HT-29 (cell line): ENCODE measurements at regions not wholly inside any gene's neighbourhood (a gene's known extent, or its start where the extent isn't known, plus 50 kb on each side); places are given as distances from the start of the nearest gene placed in this dataset.
A peak's percentile ranks its signal among the peaks of the same experiment; 100 is the strongest.
"Not testable (repeated sequence)": the region's sequence is repeated elsewhere in the genome, so short reads cannot be mapped to it uniquely, and the experiment has no call there.

Experiments used
- DNase-seq: peaks from one replicate; pipeline ENCODE4 v3.0.0-alpha.2; 2015; ENCODE audit warnings: low spot score

DNA sequence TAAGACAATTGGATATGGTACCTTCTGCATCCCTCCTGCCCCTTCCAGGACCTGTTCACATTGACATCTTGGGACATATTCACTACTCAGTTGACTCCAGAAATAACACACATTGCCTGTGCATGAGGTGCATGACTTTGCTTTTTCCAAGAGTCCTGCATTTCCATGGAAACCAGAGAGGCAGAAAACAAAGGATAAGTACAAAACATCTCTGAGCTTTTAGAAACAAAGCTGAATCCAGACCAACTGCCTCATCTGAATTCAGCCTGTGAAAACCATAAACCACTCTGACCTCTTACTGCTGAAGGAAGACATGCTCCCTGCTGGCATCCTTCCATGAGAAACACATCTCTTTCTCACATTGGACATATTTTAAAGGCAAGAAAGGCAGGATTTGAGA, 695.1 kb downstream of the TAF11L14 start:
- no peak for DNase-seq

DNA sequence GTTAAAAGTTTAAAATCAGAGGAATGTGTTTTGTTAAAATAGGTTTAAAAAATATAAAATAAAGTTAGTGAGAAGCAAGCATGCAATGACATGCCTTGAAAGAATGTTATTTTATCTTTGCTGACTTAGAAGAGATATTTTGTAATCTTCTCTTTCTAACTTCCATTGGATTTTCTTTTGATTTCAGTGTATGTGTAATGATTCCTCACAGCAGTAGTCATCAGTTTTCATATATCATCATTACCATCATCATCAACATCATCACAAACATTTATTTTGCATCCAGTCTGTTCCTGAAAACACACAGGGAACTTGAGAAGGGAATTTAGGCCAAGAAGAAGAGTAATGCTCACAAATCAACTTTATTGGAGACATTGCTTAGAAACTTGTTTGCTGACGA, 699.6 kb downstream of the TAF11L14 start:
- DNase-seq: no peak

DNA sequence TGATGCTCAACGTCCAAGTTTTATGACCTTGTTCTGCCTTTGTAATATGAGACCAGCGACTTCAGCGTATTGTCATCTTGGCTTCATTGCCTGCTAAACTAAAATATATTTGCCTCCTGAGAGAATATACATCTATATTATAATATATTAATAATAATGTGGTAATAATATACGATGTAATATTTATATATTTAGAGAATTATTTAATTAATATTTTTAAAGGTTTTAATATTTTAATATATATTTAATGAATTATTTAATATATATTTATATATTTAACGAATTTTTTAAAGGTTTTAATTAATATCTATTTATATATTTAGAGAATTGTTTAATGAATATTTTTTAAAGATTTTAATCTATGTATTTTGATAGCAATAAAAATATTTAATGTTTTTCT, 700.7 kb downstream of the TAF11L14 start:
- no peak for DNase-seq

GRCh38 chr5:18354828-18355227, 720.6 kb downstream of the TAF11L14 start:
- DNase-seq: no peak

- DNase-seq: no peak
Measured at GRCh38 chr5:18357486-18357885, 723.2 kb downstream of the TAF11L14 start.

- no peak for DNase-seq
Measured at GRCh38 chr5:18366234-18366633, 732.0 kb downstream of the TAF11L14 start.

DNA sequence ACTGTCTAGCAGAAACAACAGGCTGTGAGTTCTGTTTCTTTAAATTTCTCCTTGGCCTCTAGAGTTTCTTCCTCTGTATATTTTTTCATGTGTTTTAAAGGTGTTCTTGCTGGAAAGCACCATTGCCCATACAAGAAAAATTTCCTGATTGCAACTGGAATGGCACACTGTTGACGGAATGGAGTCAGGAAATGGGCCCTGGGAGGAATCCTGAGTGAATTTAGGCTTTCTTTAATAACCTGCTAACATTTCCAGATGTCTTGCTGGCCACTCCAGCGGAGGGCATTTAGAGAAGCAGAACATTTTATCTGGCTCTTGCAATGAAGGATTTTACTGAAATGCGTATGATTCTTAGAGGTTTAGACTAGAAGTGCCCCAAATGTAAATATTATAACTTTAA, 736.3 kb downstream of the TAF11L14 start:
- no peak for DNase-seq

DNA sequence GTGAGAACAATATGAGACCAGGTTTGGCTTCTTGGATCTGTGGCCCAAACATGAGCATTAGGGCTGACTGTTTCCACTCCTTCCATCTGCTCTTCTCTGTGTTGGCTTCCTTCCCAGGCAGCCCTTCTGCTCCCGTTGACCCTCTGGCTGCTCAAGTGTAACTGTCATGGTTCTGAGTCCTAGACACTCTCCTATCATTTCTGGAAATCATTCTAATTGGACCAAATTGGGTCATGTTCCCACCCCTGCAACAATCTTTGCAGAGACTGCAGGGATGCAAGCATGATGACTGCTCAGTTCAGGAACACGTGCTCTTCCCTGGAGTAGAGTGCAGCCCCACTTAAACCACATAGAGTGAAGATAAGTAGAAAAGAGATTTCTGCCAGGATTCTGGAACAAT, 741.4 kb downstream of the TAF11L14 start:
- DNase-seq: no peak

DNA sequence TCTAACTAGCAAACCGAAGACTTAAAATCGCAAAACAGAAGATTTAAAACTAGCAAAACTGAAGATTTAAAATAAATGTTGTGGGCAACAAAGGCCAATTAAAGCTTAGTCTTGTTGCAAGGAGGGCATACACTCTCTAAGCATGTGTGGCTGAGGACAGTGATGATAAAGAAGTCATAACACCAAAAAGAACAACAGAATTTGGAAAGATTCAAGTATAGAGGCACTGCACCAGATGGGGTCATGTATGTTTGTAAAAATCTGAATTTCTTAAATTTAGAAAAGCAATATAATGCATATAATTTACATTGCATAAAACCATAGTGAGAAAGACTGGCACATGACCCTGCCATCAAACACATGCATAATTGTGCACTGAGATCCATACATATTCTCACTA, 743.8 kb downstream of the TAF11L14 start:
- no peak for DNase-seq

- no peak for DNase-seq
Measured at GRCh38 chr5:18379189-18379588, 744.9 kb downstream of the TAF11L14 start.

- DNase-seq: no peak
Measured at GRCh38 chr5:18380729-18381362, 746.6 kb downstream of the TAF11L14 start.

GRCh38 chr5:18393565-18394442, 759.5 kb downstream of the TAF11L14 start:
- peak; percentile 75 for DNase-seq

DNA sequence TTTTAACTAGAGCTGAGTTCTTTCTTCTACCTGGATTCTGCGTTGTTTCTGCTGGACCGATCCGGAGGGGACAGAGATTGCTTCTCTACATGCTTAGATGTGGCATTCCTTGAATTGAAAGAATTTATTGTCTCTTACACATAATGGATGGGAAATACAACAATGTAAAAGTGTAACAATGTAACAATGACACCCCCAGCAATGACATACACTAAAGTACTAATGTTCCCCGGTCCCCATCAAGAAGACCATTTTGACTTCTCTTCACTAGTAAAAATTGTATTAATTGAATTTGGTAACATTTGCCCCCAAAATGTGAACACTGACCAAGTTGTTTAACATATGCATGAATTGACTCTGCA, 760.2 kb downstream of the TAF11L14 start:
- DNase-seq: peak; percentile 5

DNA sequence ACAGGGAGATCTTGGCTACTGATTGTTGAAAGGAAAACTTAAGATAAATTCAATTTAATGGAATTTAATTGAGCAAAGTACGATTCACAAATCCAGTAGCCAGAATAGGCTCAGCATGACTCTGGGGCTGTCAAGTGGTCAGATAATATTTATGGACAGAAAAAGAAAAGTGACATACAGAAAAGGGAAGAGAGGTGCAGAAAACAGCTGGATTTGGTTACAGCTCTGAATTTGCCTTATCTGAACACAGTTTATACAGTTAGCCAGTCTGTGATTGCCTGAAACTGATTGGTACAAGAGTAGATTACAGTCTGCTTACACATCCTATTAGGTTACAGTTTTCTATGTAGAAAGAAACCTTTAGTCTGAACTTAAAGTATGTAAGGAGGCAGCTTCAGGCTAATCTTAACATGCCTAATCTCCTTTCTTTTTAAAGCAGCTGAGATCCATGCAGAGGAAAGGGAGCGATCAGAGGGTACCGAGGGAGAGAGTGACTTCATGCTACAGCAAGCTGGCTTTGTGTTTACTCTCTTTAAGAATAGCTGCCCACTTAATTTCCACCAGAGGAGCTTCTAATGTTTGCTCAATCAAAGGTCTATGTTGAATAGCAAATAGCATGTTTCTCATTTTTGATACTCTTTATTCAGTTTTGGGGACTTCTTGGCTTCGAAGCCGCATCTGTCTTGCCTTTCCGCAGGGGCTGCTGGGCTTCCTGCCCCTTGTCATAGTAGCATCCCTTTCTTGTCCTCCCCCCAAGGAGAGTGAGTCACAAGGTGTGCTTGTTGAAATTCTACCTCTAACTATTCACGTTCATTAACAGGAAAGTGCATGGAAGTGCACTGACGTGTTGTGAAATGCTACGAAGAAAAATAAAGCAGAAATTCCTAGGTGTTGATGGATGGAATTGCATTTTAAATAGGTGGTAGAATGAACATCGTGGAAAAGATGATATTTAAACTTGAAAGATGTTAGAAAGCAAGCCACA, 761.2 kb downstream of the TAF11L14 start:
- DNase-seq: no peak

DNA sequence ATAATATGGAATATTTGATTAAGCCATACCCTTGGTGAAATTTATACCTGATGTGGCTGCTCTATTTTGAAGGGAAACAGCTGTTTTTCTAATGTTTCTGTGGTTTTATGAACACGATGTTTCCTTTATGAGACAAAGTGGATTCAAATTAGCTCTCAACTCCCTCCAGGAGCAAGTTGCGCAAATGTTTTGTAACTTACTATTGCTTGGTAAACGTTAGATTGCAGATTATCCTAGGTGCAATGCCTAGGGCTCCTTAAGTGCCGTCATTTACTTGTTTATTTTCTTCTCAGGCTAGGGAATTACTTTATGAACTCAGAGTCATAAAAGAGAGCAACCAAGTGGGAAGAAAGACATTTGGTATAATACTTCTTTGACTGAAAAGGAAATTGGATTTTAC, 763.1 kb downstream of the TAF11L14 start:
- DNase-seq: no peak

DNA sequence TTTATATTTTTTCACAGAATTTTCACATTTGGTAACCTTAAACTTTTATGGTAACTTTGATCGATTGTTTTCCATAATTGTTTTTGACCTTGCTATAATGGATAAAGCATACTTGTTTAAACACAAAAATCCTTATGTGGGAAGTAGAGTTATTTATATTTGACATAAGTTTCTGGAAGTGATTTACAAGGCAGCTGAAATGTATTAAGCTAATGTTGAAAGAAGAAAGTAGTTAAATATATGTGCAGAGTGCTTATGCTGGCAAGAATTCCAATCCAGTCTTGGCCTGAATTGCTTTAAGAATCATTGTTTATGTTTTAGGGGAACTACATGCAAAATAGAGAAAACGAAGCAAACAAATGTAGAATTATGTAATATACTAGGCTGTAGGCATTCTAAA, 763.6 kb downstream of the TAF11L14 start:
- DNase-seq: no peak

- not testable (repeated sequence) for DNase-seq
Measured at GRCh38 chr5:18399461-18400327, 765.4 kb downstream of the TAF11L14 start.

GRCh38 chr5:18403141-18403540, 768.9 kb downstream of the TAF11L14 start:
- DNase-seq: no peak

DNA sequence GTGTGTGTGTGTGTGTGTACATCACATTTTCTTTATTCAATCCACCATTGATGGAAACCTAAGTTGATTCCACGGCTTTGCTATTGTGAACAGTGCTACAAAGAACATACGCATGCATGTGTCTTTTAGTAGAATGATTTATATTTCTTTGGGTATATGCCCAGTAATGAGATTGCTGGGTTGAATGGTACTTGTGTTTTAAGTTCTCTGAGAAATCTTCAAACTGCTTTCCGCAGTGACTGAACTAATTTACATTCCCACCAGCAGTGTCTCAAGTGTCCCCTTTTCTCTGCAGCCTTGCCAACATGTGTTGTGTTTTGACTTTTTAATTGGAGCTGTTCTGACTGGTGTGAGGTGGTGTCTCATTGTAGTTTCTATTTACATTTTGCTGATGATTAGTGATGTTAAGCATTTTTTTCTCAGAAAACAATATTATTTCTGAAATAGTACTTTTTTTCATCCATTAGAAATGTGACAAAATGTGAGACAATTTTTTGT, 769.7 kb downstream of the TAF11L14 start:
- DNase-seq: no peak

DNA sequence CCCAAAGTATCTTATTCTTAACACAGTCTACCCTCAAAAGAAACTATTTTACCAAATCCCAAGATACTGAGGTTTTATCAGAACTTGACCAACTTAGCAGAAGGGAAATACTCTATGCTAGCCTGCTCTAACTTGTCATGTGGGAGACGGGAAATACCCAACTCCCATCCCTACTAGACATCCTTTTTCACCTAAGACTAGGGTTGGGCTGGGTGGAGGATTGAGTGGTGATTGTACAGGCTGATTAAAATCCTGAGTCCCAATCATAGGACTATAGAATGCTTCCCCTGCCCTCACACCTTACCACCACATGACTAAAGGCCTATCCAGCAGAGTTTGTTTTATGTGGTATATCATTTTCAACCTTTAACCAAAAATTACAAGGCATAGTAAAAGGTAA, 786.5 kb downstream of the TAF11L14 start:
- no peak for DNase-seq

DNA sequence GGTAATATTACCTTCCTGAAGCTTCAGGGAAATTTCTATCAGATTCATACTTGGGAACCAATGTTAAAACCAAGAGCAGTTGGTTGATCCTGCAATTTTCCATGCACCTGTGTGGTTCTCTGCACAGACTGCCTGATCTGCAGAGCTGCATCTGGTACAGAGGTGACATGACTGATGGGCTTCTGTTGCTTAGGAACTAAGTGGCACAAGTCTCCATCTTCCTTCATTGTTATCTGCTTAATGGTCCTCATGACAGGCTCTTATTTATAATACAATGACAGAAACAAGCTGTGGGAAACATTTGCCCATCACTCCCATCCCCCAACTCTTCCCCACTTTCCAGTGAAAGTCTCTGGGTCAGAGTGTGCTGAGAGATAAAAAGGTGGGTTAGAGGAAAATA, 799.1 kb downstream of the TAF11L14 start:
- no peak for DNase-seq
